KMS-11 (cell line): ENCODE measurements at regions not wholly inside any gene's neighbourhood (a gene's known extent, or its start where the extent isn't known, plus 50 kb on each side); places are given as distances from the start of the nearest gene placed in this dataset.

ENCODE experiments used
- H2AFZ ChIP-seq: fragments of 200-600 bp; sonication (generic); 2 replicates; pipeline ENCODE4 v1.6.1; 2016; ENCODE audit warnings: antibody characterized with exemption, mixed run types, low read depth
- H3K27ac ChIP-seq: fragments of 200-600 bp; sonication (generic); 2 replicates; pipeline ENCODE4 v1.6.1; 2016; ENCODE audit warnings: mild to moderate bottlenecking, mixed run types
- H3K27me3 ChIP-seq: fragments of 200-600 bp; sonication (generic); 2 replicates; pipeline ENCODE4 v1.6.1; 2017; ENCODE audit warnings: mild to moderate bottlenecking, low read depth, mixed run types, moderate library complexity; ENCODE audit not compliant: insufficient read depth
- H3K36me3 ChIP-seq: fragments of 200-600 bp; sonication (generic); 2 replicates; pipeline ENCODE4 v1.6.1; 2017; ENCODE audit warnings: mild to moderate bottlenecking, mixed run types; ENCODE audit not compliant: insufficient read depth
- H3K4me1 ChIP-seq: fragments of 200-600 bp; sonication (generic); 2 replicates; pipeline ENCODE4 v1.6.1; 2016; ENCODE audit warnings: mild to moderate bottlenecking, low read depth, mixed run types; ENCODE audit not compliant: poor library complexity, severe bottlenecking
- H3K4me2 ChIP-seq: fragments of 200-600 bp; sonication (generic); 2 replicates; pipeline ENCODE4 v1.7.0; 2016; ENCODE audit warnings: mild to moderate bottlenecking, mixed run types
- H3K4me3 ChIP-seq: fragments of 200-600 bp; sonication (generic); IDR thresholded peaks from 2 replicates; pipeline ENCODE4 v1.6.1; 2017; ENCODE audit warnings: low read depth, low read length, mixed read lengths; ENCODE audit not compliant: insufficient read depth
- H3K79me2 ChIP-seq: fragments of 200-600 bp; sonication (generic); 2 replicates; pipeline ENCODE4 v1.6.1; 2016; ENCODE audit warnings: low read depth, mixed run types; ENCODE audit not compliant: insufficient read depth
- H3K9ac ChIP-seq: fragments of 200-600 bp; sonication (generic); 2 replicates; pipeline ENCODE4 v1.6.1; 2016; ENCODE audit warnings: mild to moderate bottlenecking, mixed run types
- H4K20me1 ChIP-seq: fragments of 200-600 bp; sonication (generic); 2 replicates; pipeline ENCODE4 v1.6.1; 2016; ENCODE audit warnings: mild to moderate bottlenecking, mixed run types; ENCODE audit not compliant: insufficient read depth
- TF ChIP-seq, protein P1 (sequence below): fragments of 200-600 bp; sonication (generic); conservative IDR thresholded peaks from 2 replicates; pipeline ENCODE4 v1.6.1; 2017; ENCODE audit warnings: low read depth, mild to moderate bottlenecking, antibody characterized with exemption, low read length, moderate library complexity, mixed read lengths

DNA sequence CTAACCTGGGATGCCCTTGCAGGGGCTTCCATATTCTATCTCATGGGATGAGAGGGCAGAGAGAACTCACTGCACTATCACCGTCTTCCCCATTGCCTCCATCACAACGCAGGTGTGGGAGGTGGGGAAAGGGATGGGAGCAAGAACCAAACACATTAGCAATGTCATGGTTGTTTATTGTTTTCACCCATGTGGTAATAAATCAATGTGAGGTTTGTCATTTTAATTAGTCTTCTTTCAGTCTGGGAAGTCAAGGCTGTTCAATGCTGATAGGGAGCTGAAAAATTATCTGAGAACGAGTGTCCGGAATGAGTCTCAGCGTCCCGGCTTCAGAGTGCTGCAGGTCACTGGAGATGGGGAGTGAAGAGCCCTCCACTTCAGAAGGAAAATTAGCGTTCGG is 268.5 kb downstream of the DUSP10 start:
- H3K4me3 ChIP-seq, result no peak overlapping the region
- no peak overlapping the region for H3K27ac ChIP-seq
- TF ChIP-seq, protein P1, sequence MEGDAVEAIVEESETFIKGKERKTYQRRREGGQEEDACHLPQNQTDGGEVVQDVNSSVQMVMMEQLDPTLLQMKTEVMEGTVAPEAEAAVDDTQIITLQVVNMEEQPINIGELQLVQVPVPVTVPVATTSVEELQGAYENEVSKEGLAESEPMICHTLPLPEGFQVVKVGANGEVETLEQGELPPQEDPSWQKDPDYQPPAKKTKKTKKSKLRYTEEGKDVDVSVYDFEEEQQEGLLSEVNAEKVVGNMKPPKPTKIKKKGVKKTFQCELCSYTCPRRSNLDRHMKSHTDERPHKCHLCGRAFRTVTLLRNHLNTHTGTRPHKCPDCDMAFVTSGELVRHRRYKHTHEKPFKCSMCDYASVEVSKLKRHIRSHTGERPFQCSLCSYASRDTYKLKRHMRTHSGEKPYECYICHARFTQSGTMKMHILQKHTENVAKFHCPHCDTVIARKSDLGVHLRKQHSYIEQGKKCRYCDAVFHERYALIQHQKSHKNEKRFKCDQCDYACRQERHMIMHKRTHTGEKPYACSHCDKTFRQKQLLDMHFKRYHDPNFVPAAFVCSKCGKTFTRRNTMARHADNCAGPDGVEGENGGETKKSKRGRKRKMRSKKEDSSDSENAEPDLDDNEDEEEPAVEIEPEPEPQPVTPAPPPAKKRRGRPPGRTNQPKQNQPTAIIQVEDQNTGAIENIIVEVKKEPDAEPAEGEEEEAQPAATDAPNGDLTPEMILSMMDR, result no peak
- no peaks in the 10 kb centered on the region for H3K4me1 ChIP-seq
- H3K4me2 ChIP-seq, result no peak overlapping the region
- no peaks in the 10 kb centered on the region for H3K36me3 ChIP-seq
- H2AFZ ChIP-seq, result no peak overlapping the region
- H3K79me2 ChIP-seq, result no peaks in the 10 kb centered on the region
- no peaks in the 10 kb centered on the region for H4K20me1 ChIP-seq
- H3K9ac ChIP-seq, result no peak overlapping the region
- H3K27me3 ChIP-seq, result no peaks in the 10 kb centered on the region

DNA sequence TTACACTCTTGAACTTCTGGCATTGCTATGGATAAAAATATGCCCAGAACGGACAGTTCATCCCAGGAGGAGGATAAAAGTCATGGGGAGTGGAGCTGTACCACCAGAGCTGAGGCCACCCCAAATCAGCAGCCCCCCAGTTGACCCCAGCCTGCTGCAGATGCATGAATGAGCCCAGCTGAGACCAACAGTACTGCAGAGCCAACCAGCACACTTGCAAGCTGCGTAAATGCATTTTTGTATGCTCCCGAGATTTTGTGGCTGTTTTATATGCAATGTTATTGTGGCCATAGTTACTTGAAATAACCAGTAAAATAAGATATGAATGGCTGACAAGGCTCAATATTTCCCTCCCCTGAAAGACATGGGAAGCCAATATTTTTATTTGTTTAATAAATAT is 264.6 kb downstream of the DUSP10 start:
- Histone ChIP-seq H3K4me1 (no peaks in the 10 kb centered on the region), H2AFZ (no peak overlapping the region), H4K20me1 (no peaks in the 10 kb centered on the region), H3K79me2 (no peaks in the 10 kb centered on the region), H3K27ac (no peak overlapping the region), H3K9ac (no peak overlapping the region), H3K27me3 (no peaks in the 10 kb centered on the region), H3K36me3 (no peaks in the 10 kb centered on the region), H3K4me3 (no peak overlapping the region), H3K4me2 (no peak overlapping the region)
- TF ChIP-seq, protein P1, result no peak

DNA sequence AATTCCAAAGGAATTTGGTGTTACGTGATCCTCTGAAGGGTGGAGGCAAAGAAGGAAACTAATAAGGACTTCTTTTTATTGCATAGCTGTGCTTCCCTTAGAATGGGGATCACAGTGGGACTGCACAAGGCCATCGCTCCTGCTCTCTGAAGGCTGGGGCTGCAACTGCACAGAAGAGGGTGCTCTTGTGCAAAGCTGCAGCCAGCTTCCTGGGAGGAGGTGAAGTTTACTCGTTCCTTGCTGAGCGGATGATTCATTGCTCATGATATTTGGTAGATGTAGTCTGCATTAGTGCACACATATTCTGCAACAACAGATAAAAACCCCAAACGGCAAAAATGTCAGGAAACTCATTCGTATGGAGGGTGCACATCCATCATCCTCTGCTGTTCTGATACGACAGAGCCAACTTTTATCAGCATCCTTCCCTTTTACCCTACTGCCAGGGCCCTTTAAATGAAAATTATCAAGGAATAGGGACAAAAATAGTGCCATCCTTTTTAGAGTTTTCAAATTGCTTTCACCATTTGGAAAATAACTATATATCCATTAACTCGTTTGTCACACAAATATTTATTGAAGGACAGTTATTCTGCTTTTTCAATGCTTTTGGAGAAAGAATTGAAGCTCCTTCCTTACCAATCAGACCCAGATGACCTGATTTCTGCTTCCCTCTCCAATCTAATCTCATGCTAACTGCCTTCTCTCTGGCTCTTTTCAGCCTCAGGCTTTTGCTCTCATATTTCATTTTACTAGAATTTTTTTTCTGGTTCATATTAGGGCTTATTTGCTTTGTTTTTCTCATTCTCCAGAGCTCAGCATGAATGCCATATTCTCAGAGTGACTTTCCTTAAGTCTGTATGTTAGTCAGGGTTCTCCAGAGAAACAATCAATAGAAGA is 263.6 kb downstream of the DUSP10 start:
- no peaks in the 10 kb centered on the region for H3K79me2 ChIP-seq
- no peak overlapping the region for H3K4me2 ChIP-seq
- no peaks in the 10 kb centered on the region for H4K20me1 ChIP-seq
- H3K4me3 ChIP-seq, result no peak overlapping the region
- H2AFZ ChIP-seq, result no peak overlapping the region
- H3K27ac ChIP-seq, result no peak overlapping the region
- H3K4me1 ChIP-seq, result no peaks in the 10 kb centered on the region
- no peaks in the 10 kb centered on the region for H3K36me3 ChIP-seq
- H3K27me3 ChIP-seq, result no peaks in the 10 kb centered on the region
- TF ChIP-seq, protein P1, result 0 out of 2 replicates have a peak, but pooled peaks have one; percentile 39
- H3K9ac ChIP-seq, result no peak overlapping the region

DNA sequence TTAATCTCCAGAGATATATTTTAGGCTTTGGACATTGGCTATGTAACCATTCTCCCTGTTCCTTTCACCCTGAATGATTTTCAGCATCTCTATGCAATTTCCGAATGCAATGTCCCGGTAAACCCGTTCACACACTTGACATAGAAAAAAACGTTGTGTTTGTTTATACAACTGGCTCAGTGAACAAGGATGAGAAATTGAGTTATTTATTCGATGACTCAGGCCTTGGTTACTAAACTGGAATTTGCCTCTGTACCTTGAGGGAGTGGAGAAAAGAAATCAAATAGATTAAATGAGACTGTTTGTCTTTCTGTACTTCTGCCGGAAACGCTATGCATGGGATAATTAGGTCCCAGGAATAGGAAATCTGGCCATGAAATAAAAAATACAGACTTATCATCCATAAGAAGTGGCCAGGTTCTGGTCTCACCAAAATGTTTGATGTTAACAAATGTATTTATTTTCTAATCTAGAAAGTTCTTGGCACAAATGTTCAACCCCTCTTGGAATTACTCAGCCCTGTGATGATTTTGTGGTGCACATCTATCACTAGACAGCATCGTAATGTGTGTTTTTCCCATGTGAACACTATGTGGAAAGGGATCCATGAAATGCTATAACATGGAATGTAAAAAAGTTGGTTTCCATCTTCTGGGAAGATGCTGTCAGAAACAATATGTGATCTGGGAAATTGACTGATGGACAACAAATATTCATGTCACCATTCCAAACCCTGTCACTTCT is 253.9 kb downstream of the DUSP10 start:
- Histone ChIP-seq H3K36me3 (no peaks in the 10 kb centered on the region), H3K4me3 (no peak overlapping the region), H3K4me1 (no peaks in the 10 kb centered on the region), H3K9ac (no peak overlapping the region), H3K27ac (no peak overlapping the region), H3K79me2 (no peaks in the 10 kb centered on the region), H4K20me1 (no peaks in the 10 kb centered on the region), H3K27me3 (no peaks in the 10 kb centered on the region), H2AFZ (no peak overlapping the region), H3K4me2 (no peak overlapping the region)
- TF ChIP-seq, protein P1, result no peak
